H1 (cell line): ENCODE measurements at regions not wholly inside any gene's neighbourhood (a gene's known extent, or its start where the extent isn't known, plus 50 kb on each side); places are given as distances from the start of the nearest gene placed in this dataset.

ENCODE experiments used
- CHD2 ChIP-seq: IDR thresholded peaks from 2 replicates; pipeline ENCODE4 v1.6.1; 2012; ENCODE audit warnings: low read length, improper control_type of control experiment
- GABPA ChIP-seq: IDR thresholded peaks from 2 replicates; pipeline ENCODE4 v1.6.1; 2011; ENCODE audit warnings: mild to moderate bottlenecking, low read length, moderate library complexity, borderline replicate concordance; ENCODE audit not compliant: insufficient read depth
- SIN3A ChIP-seq, 2 experiments: IDR thresholded peaks in 1 of 2; conservative IDR thresholded peaks in 1 of 2; 2 replicates each; pipeline ENCODE4 v1.6.1; 2011 to 2012; ENCODE audit warnings: low read length in 2 of 2, improper control_type of control experiment in 1 of 2, low read depth in 1 of 2, mild to moderate bottlenecking in 1 of 2
- TCF12 ChIP-seq: IDR thresholded peaks from 2 replicates; pipeline ENCODE4 v1.6.1; 2011; ENCODE audit warnings: low read depth, mild to moderate bottlenecking, low read length
- TEAD4 ChIP-seq: IDR thresholded peaks from 2 replicates; pipeline ENCODE4 v1.6.1; 2012; ENCODE audit warnings: low read depth, low read length, inconsistent platforms, mixed read lengths
- TF ChIP-seq, protein P1 (sequence below), 3 experiments: IDR thresholded peaks; 1 replicate in 2 of 3; 2 replicates in 1 of 3; pipeline versions ENCODE4 v1.5.1 to v1.6.1; 2011; ENCODE audit warnings: low read length in 3 of 3, mild to moderate bottlenecking in 3 of 3, inconsistent platforms in 2 of 3, low read depth in 1 of 3, moderate library complexity in 1 of 3; ENCODE audit not compliant: insufficient read depth in 1 of 3; ENCODE audit errors: control extremely low read depth in 1 of 3

DNA sequence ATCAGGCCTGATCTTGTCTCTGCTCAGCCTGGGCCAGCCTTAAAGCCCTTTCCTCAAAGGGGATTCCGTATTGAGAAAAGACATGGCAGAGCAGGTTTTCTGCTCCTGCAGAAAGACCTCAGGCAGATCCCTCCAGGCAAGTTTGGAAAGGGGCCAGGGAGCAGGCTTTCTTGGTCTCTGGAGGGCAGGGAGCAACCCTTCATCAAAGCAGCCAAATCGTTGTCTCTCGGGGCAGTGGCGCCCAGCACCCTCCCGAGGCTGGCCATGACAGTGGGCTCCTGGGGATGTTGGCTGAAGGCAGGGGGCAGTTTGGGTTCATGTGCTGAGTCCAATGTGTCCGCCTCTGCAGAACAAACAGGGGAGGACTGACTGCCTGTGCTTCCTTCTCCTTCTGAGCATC lies 168.4 kb upstream of the WSCD1 start:
- TF ChIP-seq, protein P1, sequence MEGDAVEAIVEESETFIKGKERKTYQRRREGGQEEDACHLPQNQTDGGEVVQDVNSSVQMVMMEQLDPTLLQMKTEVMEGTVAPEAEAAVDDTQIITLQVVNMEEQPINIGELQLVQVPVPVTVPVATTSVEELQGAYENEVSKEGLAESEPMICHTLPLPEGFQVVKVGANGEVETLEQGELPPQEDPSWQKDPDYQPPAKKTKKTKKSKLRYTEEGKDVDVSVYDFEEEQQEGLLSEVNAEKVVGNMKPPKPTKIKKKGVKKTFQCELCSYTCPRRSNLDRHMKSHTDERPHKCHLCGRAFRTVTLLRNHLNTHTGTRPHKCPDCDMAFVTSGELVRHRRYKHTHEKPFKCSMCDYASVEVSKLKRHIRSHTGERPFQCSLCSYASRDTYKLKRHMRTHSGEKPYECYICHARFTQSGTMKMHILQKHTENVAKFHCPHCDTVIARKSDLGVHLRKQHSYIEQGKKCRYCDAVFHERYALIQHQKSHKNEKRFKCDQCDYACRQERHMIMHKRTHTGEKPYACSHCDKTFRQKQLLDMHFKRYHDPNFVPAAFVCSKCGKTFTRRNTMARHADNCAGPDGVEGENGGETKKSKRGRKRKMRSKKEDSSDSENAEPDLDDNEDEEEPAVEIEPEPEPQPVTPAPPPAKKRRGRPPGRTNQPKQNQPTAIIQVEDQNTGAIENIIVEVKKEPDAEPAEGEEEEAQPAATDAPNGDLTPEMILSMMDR (IDR thresholded peaks at IDR 0.05; ENCODE audit: control extremely low read depth in 1 of 3, insufficient read depth in 1 of 3, low read depth in 1 of 3, low read length in 3 of 3) = no peak
- TF ChIP-seq CHD2 (no peak), GABPA (no peak), TEAD4 (no peak), SIN3A (conservative IDR thresholded peaks at IDR 0.05 in 1 of 2, IDR thresholded peaks at IDR 0.05 in 1 of 2; ENCODE audit: low read depth in 1 of 2, low read length in 2 of 2) (no peak), TCF12 (no peak)
